T-helper 2 cell treated with Interferon-gamma antibody and Interleukin-4, amounts not matched to agents 100 ng/mL and 5 ng/mL, for 36 hours (primary cell): ENCODE measurements at regions not wholly inside any gene's neighbourhood (a gene's known extent, or its start where the extent isn't known, plus 50 kb on each side); places are given as distances from the start of the nearest gene placed in this dataset.

Experiments
- intact Hi-C: fragments of 100-400 bp; cut with micrococcal nuclease; formaldehyde crosslinking; loops from one replicate; pipeline ENCODE4 v1.15.1; 2023

DNA sequence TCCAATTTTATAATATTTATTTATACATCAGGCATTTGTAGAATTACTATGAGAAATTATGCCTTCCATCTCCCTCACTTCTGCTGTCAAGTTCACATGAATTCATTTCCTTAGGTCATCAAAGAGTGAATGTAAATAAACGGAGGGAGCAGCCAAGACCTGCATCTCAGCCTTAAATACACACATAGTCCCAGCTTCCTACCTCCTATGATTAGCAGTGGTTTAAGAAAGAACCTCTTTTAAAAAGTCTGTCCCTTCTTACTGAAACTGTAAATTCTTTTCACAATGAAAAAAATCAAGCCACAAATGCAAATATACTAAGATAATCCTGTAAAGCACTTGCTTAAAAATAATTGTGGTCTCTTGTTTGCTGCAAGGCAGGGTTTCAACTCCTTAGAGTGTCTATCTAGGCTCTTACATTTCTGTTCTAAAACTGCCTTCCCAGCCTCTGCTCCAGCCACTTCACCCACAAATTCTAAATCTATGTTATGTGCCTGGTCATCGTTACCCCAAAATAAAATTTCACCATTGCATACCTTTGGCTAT, 532.7 kb upstream of the FSHR start:
- intact Hi-C loops, result no loop called here

DNA sequence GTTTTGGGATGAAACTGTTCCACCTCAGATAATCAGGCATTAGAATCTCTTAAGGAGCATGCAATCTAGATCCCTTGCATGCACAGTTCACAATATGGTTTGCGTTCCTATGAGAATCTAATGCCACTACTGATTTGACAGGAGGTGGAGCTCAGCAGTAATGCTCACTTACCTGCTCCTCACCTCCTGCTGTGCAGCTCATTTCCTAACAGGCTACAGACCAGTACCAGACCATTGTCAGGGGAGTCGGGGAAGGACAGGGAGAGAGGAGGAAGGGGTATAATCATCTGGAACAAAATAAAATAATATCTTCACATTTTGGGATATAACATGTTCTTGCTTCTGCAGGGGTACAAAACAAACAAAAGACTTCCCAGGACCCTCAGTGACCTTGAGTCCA, 532.0 kb upstream of the FSHR start:
- intact Hi-C loops, result no loop called here

DNA sequence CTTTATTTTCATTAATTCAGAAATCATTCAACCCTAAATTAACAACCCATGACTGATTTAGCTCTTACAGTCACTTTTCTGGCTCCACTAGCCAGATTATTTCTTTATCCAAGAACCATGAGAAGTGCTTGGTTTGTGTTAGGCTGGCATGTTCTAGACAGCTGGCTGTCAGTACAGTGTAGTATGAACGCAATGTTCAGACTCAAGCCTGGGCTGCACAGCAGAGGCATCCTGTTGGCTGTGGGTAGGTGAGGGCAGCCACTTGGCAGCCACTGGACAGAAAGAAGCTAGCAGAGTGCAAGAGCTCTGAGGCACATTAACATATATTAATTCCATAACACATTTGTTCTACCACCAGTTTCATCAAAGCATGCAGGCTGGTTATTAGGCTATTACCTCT, 522.9 kb upstream of the FSHR start:
- intact Hi-C loops, result no loop called here

DNA sequence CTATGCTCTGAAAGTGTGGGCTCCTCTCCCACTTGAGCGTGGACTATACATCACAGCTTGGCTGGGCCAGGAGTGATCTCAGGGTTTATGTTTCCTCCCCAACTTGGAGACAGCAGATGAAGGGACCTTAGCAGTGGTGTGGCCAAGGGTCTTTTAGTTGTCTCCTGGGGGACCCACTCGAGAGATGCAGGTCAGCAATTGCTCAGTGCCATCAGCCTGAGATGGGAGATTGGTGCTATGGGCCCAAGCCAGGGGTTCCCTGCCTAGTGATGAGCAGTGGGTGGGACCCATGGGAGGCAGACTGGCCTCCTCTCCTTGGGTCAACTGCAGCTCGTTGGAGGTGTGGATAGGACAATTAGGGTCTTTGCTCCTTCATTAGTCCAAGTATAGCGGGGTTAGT, 510.5 kb upstream of the FSHR start:
- intact Hi-C loops, result no loop called here

DNA sequence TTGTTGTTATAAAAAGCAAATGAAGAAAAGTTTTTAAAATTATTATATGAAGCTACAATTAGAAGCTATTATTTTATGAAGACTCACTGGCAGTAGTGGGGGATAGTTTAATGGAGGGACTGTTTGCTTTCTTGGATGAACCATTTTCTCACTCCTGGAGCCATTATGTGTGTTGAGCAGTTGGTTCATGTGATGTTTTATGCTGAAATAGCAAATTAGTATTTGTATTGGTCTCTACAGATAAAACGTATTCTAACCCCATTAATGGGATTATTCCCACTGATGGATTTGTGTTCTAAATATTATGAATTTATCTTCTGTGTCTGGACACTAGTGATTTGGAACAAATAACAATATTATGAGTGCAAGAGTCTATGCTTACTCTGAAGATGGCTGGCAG, 507.5 kb upstream of the FSHR start:
- intact Hi-C loops, result no loop called here

DNA sequence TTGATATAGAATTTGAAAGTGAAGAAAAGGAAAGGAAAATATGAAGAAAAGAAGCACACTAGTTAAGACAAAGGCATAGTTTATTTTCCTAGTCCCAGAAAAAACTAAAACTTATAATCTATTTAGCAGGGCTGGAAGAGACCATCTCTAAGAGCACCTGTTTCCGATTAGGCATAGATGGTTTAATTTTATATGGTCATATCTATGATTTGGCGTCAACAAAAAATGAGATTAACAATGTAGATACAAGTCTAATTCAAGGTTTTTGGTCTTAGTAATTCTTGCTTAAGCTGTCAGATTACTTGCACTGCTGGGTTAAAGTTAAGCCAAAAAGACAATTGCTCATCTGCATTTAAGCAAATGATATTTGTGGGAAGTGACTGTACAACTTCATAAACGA, 502.5 kb upstream of the FSHR start:
- intact Hi-C loops, result no loop called here

DNA sequence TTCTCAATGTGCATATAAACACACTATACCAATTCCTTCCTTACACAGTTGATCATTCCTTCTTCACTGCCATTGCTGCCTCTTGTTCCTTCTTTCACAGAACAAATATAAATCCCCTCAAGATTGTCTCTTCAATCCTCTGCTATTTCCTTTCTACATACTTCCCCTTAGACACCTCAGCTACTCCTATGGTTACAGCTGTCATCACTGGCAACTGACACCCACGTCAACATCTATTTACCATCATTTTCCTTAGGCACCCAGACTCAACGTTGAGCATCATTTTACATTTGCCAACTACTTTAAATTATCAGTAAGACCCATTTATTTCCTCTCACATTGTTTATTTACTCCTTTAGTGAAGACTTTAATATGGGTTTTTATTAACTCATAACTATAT, 488.8 kb upstream of the FSHR start:
- intact Hi-C loops, result no loop called here

DNA sequence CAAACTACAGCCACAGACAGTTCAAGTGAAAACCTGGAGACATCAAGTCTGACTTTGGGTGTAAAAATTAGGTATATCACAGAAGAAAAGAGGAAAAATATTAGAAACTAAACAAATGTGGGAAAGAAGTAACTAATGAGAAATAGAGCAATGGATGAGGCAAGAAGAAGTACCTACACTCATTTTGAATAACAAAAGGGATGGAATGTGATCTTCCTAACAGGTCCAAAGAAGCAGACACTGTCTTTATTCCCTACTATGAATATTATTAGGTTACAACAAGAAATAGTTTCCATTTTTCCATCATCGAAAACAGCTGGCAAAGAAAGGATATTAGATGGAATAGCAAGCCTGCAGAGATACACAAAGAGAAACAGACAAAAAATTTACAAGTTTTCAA, 486.3 kb upstream of the FSHR start:
- intact Hi-C loops, result no loop called here

DNA sequence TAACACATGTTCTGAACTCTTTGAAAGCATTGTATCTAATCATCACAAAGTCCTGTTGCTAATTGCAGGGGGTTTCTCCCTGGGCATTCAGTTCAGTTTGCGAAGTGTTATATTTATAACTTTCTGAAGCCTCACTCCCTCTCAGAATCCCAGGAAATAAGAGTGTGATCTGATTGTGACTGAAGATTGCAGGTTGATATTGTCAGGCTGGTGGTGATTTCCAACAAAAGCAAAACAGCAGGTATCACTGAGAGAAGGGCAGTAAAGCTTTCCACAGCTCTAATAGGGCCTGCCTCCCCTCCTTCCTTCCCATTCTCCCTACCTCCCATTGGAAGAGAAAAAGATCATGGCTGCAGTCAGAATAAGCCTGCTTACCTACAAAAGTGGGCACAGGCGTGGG, 466.7 kb upstream of the FSHR start:
- intact Hi-C loops, result no loop called here

DNA sequence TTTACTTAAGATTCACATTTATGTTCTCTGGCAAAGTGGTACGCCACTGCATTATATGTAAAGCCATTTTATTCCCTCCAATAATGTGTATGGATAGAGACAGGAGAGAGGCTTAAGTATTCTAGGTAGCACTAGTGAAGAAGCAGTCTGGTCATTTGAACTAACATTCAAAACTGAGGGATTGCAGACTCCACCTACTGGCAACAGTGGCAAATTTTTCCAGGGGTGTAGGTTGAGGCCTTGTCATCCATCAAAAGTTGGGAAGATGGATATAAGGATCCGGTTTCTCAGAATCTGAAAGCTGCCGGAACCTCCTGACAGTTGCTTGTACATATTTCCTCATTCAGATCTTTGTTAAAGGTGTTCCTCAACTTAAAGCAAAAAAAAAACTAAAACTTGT, 465.5 kb upstream of the FSHR start:
- intact Hi-C loops, result loop anchor here (10.0 kb wide), 1 partner anchor 525 kb away; no protein-coding TSS in a partner anchor

DNA sequence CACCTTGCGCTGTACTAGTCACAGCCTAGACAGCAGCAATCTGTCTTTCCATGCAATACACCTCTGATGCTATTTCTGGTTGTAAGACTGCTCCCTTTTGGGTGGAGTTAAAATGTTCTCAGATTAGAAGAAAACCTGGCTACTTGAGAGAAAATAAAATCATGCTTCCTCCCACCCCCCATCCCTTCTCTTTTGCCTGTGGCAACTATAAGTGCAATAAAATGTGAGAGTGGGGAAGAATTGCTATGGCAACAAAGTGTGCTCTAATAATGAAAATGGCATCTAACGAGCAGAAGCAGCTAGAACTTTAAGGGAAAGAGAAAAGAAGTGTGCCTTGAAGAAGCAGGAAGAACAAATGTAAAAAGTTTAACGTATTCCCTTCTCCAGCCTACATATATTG, 464.2 kb upstream of the FSHR start:
- intact Hi-C loops, result loop anchor here (10.0 kb wide), 1 partner anchor 526 kb away; no protein-coding TSS in a partner anchor

DNA sequence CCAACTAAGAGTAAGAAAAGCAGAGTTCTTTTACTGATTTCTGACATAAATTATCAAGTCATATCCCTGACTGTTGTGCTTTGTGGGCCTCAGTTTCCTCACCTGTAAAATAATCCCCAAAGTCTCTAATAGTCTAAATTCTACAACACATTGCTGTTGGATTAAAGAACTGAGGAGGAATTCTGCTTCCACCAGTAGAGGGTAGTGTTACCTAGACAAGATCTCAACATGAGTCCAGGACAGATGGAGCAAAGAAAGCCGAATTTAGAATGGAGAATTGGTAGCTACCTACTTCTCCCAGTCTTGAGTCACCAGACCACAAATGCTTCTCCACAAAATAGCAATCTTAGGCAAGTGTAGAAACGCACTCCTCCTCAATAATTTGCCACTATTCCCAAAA, 462.5 kb upstream of the FSHR start:
- intact Hi-C loops, result loop anchor here (10.0 kb wide), 1 partner anchor 528 kb away; no protein-coding TSS in a partner anchor

DNA sequence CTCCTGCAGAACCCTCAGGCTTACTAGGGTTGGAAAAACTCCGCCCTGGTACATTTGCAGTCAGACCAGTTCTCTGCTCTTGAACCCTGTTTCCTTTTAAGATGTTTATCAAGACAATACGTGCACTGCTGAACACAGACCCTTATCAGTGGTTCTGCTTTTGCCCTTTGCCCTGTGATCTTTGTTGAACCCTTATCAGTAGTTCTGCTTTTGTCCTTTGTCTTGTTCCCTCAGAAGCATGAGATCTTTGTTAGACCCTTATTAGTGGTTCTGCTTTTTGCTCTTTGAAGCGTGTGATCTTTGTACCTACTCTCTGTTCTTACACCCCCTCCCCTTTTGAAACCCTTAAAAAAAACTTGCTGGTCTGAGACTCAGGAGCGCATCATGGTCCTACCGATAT, 457.5 kb upstream of the FSHR start:
- intact Hi-C loops, result loop anchor here (10.0 kb wide), 1 partner anchor 533 kb away; no protein-coding TSS in a partner anchor

DNA sequence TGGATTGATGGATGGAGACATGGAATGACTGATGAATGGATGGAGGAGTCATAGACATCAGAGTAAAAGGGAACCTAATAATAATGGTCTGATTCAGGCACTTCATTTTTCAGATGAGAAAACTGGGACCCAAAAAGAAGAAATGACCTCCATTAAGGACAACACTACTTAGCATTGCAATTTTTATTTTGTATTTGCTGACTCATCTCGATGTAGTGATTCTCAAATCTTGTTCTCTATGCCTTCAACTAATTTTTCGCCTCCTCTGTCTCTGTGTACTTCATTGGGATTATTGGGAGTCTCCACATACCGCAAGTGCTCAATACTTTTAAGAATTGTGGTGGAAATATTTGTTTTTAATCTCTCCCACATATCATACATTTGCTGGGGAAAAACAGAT, 446.2 kb upstream of the FSHR start:
- intact Hi-C loops, result no loop called here

DNA sequence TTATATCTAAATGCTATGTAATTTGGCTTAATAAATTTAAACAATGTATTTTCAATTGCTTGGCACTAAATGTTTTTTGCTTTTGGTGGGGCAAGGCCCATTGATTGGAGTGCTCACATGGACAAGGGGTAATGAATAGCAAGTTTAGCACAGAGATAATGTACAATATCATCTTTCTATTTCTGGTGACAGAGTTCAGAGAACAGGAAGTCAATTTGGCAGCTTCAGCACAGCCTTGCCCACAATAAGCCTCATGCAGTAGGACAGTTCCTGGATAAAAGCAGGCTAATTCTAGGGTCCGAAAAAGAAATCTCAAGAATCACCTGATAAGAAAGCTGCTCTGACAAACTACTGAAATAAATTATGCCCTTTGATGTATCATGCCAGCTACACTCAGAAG, 443.9 kb upstream of the FSHR start:
- intact Hi-C loops, result no loop called here

DNA sequence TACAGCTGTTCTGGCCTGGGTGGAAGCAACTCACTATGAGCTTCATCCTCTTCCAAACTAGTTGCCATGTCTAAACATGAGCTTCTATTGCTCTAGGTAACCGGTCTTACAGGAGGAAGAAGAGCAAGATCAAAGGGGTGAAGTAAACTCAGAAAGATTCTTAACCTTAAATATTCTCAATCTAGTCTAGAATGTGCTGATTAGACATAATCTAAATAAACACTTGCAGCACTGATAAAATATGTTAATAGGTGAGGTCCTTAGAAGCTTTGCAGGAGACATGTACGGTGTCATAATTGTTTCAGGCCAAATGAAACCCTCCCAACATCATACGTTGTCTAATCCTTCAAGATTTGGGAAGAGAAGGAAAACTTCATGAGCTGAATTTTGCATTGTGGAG, 431.6 kb upstream of the FSHR start:
- intact Hi-C loops, result no loop called here

DNA sequence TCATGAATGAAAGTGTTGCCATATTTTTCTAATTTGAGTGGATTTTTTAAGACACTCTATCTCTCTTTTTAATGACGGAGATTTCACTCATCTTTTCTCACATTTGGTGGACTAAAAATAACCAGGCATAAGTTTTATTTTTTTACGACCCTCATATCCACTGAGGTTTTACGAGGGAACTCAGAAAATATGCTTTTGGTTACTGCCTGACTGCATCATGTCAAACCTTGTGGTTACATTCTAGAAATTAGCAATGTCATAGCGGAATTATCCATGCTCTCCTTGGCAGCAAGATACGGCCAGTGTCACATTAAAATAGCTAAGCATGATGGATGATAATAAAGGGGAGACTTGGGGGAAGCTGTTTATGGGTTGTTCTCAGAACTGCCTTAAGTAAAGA, 428.6 kb upstream of the FSHR start:
- intact Hi-C loops, result no loop called here

DNA sequence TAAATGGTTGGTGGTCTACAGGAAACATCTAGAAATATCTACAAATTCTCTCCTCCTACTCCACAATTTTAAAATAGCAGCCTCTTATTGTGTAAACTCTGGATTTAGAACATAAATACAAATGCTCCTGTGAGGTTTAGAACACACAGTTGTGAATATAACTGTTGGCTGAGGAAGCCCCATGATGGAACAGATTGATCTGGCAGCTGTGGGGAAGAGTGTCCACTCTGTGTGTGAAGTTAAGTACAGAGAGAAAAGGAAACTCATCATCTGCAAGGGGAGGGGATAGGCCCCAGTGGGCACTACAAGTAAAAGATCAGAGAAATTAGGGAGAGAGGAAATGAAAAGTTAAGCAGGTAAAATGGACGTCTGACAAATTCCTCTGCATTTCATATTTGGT, 422.7 kb upstream of the FSHR start:
- intact Hi-C loops, result no loop called here

DNA sequence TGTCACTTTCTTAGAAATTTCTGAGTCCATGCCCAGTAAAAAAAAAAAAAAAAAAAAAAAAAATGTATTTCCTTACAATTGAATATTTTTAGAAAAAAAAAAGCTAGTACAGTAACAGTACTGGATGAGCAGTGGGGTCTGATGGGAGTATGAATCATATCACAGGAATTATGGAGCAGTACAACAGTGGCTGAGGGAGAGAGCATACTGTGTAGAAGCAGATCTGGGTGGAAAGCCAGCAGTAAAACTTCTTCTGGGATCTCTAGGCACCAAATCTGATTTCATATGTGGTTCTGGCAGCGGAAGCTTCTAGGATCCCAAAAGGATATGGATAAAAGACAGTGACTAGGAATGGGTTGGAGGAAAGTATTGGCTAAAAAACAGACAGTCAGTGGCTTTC, 414.9 kb upstream of the FSHR start:
- intact Hi-C loops, result no loop called here

DNA sequence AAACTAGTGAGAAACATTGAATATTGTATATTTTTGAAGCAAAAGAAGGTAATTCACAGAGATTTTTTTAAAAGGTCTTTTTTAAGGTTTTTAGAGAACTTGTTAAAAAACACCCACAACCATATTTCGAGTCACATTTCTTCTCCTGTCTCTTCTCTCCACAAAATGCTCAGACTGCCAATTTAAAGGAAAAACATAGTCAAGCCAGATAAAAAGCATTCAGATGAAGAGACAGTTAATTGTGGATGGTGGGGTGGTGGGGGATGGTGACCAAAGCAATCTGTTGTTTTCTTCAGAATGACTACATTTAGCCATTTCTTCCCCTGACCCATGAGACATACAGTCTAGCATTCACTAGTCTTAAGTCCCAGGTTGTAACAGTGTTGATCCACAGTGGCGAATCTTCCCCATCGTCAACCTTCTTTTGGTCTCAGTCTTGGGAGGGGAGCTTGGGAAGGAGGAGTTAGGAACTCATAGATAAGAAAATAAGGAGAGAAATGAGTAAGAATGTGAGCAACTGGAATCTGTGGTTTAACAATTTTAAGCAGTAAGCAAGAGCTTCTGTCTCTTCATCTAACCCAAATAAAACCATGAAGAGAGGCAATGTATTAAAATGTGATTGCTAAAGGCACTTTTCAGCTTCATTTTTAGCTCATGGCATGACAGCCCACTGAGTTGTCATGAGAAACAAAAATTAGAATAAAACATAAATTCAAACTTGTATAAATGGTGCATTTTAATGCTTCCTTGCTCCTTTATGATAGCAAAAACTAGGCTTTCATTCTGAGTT, 413.7 kb upstream of the FSHR start:
- intact Hi-C loops, result no loop called here

DNA sequence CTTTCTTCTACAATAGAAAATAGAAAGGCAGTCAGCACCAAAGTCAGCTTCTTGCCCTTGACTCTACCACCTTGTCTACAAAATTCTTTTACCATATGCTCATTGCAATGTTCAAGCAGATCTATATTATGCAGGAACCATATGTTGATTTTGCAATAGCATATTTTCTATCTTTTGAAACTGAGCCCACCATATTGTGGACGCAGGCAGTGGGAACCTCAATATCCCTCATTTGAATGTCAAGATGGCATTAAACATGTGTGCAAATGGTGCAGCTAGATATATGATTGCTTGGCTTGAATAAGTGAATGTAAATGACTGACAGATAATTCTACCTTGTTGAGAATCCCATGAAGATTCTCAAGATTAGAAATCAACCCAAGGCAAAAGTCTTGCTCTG, 412.7 kb upstream of the FSHR start:
- intact Hi-C loops, result no loop called here

DNA sequence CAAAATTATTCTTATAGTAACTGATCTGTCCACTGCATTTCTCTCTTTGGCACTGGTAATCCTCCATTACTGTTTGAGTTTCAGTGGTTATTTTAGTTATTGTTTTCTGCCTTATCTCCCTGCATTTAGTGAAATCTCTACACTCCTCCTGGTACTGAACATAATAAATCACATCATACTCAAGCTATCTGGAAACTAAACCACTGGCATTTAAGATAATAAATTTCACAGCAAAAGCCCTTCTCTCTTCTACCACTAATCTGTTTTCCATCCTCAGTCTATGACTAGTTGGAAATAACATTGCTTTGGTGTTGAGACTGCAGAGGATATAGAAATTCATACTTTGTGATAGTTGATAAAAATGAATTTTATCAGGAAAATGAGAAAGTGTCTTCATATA, 399.3 kb upstream of the FSHR start:
- intact Hi-C loops, result no loop called here

DNA sequence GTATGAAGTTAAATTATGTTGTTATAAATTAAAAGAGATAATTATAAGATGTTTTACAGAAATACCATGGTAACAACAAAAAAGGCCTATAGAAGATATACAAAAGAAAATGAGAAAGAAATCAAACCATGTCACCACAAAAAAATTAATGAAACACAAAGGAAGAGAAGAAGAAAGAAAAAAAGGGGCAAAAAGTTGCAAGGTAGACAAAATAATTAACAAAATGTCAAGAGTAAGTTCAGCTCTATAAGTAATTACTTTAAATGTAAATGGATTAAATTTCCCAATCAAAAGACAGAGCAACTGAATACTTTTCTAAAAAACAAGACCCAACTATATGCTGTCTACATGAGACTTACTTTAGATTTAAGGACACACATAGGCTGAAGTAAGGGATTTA, 378.4 kb upstream of the FSHR start:
- intact Hi-C loops, result no loop called here
